Motor neuron (in vitro differentiated cells): ENCODE measurements at regions not wholly inside any gene's neighbourhood (a gene's known extent, or its start where the extent isn't known, plus 50 kb on each side); places are given as distances from the start of the nearest gene placed in this dataset.

Source experiments
- ATAC-seq, 8 experiments: fragments of 200-7000 bp; cut with Tn5 transposase; replicated peaks in 6 of 8; 2 replicates each; pipeline ENCODE4 v1.8.0; 2021; ENCODE audit warnings: mild to moderate bottlenecking in 8 of 8, moderate library complexity in 8 of 8
- H3K27ac ChIP-seq, 2 donors: fragments of 250-450 bp; sonication (Bioruptor Pico); 2 replicates each; pipeline ENCODE4 v1.9.0; 2021; ENCODE audit warnings: antibody characterized with exemption in 2 of 2, mild to moderate bottlenecking in 2 of 2, moderate library complexity in 1 of 2
- H3K4me1 ChIP-seq, 2 donors: fragments of 250-450 bp; sonication (Bioruptor Pico); replicated peaks in 1 of 2; 2 replicates each; pipeline ENCODE4 v1.6.1; 2021; ENCODE audit warnings: antibody characterized with exemption in 2 of 2, mild to moderate bottlenecking in 2 of 2, moderate library complexity in 1 of 2
- H3K4me3 ChIP-seq, 5 donors: fragments of 250-450 bp; sonication (Bioruptor Pico); 2 replicates each; pipeline ENCODE4 v1.9.0; 2021; ENCODE audit warnings: antibody characterized with exemption in 5 of 5, mild to moderate bottlenecking in 5 of 5, moderate library complexity in 4 of 5
- WGBS, 10 experiments: fragments of 450-650 bp; shearing (Covaris generic); methylation state at CpG; one replicate each; pipeline ENCODE4 v1.0.0; 2022; 5-methylcytosine and 5-hydroxymethylcytosine counted together
- in situ Hi-C, 9 experiments: fragments of 400-800 bp; cut with MboI; loops; one replicate each; pipeline ENCODE4 v1.15.0; 2021; ENCODE audit warnings: low sequenced_read_pairs in 9 of 9, low pct_unique_long_range_greater_than_20kb in 2 of 9; ENCODE audit not compliant: unreplicated experiment in 9 of 9

GRCh38 chr21:29228306-29228705, 70.4 kb upstream of the BACH1 start:
- ATAC-seq, result no peak
- no peak overlapping the region for H3K4me3 ChIP-seq
- H3K27ac ChIP-seq, result no peak overlapping the region
- in situ Hi-C loops, result no loop called here
- 63 to 100% (median 78%) methylated on average over 1 to 2 of the region's 2 CpGs; no CpG with 5 or more reads in 2 of the 10 experiments for WGBS, 10 experiments
- no peaks in the 10 kb centered on the region for H3K4me1 ChIP-seq

GRCh38 chr21:29230551-29231261, 68.0 kb upstream of the BACH1 start:
- 0 to 100% (median 32%) methylated on average over 1 to 3 of the region's 3 CpGs; no CpG with 5 or more reads in 2 of the 10 experiments for WGBS, 10 experiments
- in situ Hi-C loops, result no loop called here
- peak in 3 of 8 experiments; percentile 74 to 83 (median 75) for ATAC-seq
- Histone ChIP-seq H3K4me1 (no peaks in the 10 kb centered on the region), H3K4me3 (no peak overlapping the region), H3K27ac (no peak overlapping the region)

- no peak overlapping the region for H3K27ac ChIP-seq
Measured at GRCh38 chr21:29231756-29232529, 66.8 kb upstream of the BACH1 start.

GRCh38 chr21:29232530-29233255, 66.0 kb upstream of the BACH1 start:
- ATAC-seq, result peak in 3 of 8 experiments; percentile 42 to 60 (median 46)
- Histone ChIP-seq H3K4me1 (no peaks in the 10 kb centered on the region), H3K27ac (no peak overlapping the region), H3K4me3 (no peak overlapping the region)
- WGBS, 10 experiments, result 34 to 93% (median 84%) methylated on average over 2 to 8 of the region's 8 CpGs
- in situ Hi-C loops, result no loop called here

More at GRCh38 chr21:29231756-29232529, 66.8 kb upstream of the BACH1 start:
- no peaks in the 10 kb centered on the region for H3K4me1 ChIP-seq
- in situ Hi-C loops, result no loop called here
- ATAC-seq, result peak in 2 of 8 experiments; percentile 34 to 43
- H3K4me3 ChIP-seq, result no peak overlapping the region
- WGBS, 10 experiments, result 52 to 100% (median 90%) methylated on average over 1 to 6 of the region's 6 CpGs

GRCh38 chr21:29233256-29233546, 65.5 kb upstream of the BACH1 start:
- no peak for ATAC-seq
- in situ Hi-C loops, result no loop called here

GRCh38 chr21:29233611-29234540, 64.8 kb upstream of the BACH1 start:
- H3K27ac ChIP-seq, result no peak overlapping the region
- H3K4me3 ChIP-seq, result no peak overlapping the region
- WGBS, 10 experiments, result 67 to 97% (median 90%) methylated on average over 3 to 9 of the region's 11 CpGs; no CpG with 5 or more reads in 1 of the 10 experiments
- no peak for ATAC-seq
- no peaks in the 10 kb centered on the region for H3K4me1 ChIP-seq
- in situ Hi-C loops, result no loop called here

More at GRCh38 chr21:29233256-29233546, 65.5 kb upstream of the BACH1 start:
- Histone ChIP-seq H3K27ac (no peak overlapping the region), H3K4me1 (no peaks in the 10 kb centered on the region), H3K4me3 (no peak overlapping the region)
- 50 to 100% (median 74%) methylated on average over 1 to 7 of the region's 7 CpGs; no CpG with 5 or more reads in 1 of the 10 experiments for WGBS, 10 experiments

- WGBS, 10 experiments, result 82 to 100% (median 97%) methylated on average over 2 to 4 of the region's 4 CpGs; no CpG with 5 or more reads in 3 of the 10 experiments
- Histone ChIP-seq H3K27ac (no peak overlapping the region), H3K4me3 (no peak overlapping the region), H3K4me1 (no peaks in the 10 kb centered on the region)
- no peak for ATAC-seq
- in situ Hi-C loops, result no loop called here
Measured at GRCh38 chr21:29235714-29236197, 63.0 kb upstream of the BACH1 start.

- 68 to 100% (median 100%) methylated on average over 1 to 2 of the region's 2 CpGs; no CpG with 5 or more reads in 3 of the 10 experiments for WGBS, 10 experiments
Measured at GRCh38 chr21:29236201-29236600, 62.5 kb upstream of the BACH1 start.

GRCh38 chr21:29237110-29238052, 61.3 kb upstream of the BACH1 start:
- in situ Hi-C loops, result no loop called here
- WGBS, 10 experiments, result 43 to 100% (median 94%) methylated on average over 1 to 3 of the region's 3 CpGs; no CpG with 5 or more reads in 3 of the 10 experiments
- no peaks in the 10 kb centered on the region for H3K4me1 ChIP-seq
- H3K4me3 ChIP-seq, result no peak overlapping the region
- no peak overlapping the region for H3K27ac ChIP-seq
- ATAC-seq, result peak in 3 of 8 experiments; percentile 15 to 29 (median 18)

More at GRCh38 chr21:29236201-29236600, 62.5 kb upstream of the BACH1 start:
- H3K4me1 ChIP-seq, result no peaks in the 10 kb centered on the region
- no peak overlapping the region for H3K4me3 ChIP-seq
- in situ Hi-C loops, result no loop called here
- no peak for ATAC-seq
- H3K27ac ChIP-seq, result no peak overlapping the region

- Histone ChIP-seq H3K4me1 (no peaks in the 10 kb centered on the region), H3K4me3 (no peak overlapping the region), H3K27ac (no peak overlapping the region)
- in situ Hi-C loops, result no loop called here
- ATAC-seq, result peak in 1 of 8 experiments; percentile 45
- 50 to 90% (median 82%) methylated on average over 2 to 5 of the region's 6 CpGs for WGBS, 10 experiments
Measured at GRCh38 chr21:29238053-29238966, 60.4 kb upstream of the BACH1 start.

GRCh38 chr21:29238967-29239290, 59.8 kb upstream of the BACH1 start:
- in situ Hi-C loops, result no loop called here
- WGBS, 10 experiments, result 20 to 83% (median 48%) methylated on average over 2 to 3 of the region's 3 CpGs; no CpG with 5 or more reads in 6 of the 10 experiments
- Histone ChIP-seq H3K4me1 (no peaks in the 10 kb centered on the region), H3K4me3 (no peak overlapping the region), H3K27ac (no peak overlapping the region)
- no peak for ATAC-seq
